ENCODE measurements at regions not wholly inside any gene's neighbourhood (a gene's known extent, or its start where the extent isn't known, plus 50 kb on each side); places are given as distances from the start of the nearest gene placed in this dataset.

GRCh38 chr16:66175636-66176035 lies 190.9 kb upstream of the CDH5 start:
- no peak for TF ChIP-seq CTCF (conservative IDR thresholded peaks at IDR 0.05 in 1 of 2, IDR thresholded peaks at IDR 0.05 in 1 of 2; ENCODE audit: low read depth in 1 of 2, low read length in 2 of 2)
- TF ChIP-seq EZH2 (IDR thresholded peaks at IDR 0.05; ENCODE audit: low read length, missing control alignments), result no peak
